HuH-7.5 (cell line): ENCODE measurements at regions not wholly inside any gene's neighbourhood (a gene's known extent, or its start where the extent isn't known, plus 50 kb on each side); places are given as distances from the start of the nearest gene placed in this dataset.

Experiments
- DNase-seq: peaks from one replicate; pipeline ENCODE4 v3.0.0; 2011; ENCODE audit warnings: low spot score

DNA sequence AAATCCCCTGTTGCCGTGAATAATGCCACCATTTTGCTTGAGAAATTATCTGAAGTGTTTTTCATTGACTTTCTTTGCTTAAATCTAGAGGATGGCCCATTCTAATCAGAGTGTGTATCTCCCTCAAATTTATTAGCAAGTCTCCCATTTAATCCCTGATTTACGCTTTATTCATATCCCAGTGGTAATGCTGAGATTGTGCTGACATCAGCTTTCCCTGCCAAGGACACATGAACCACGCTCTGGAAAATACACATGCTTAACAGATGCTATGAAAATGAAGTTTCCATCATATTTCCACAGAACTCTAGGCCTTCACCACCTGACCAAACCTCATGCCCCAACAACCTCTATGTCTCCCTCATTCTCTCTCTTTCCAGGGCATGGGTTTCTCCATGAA, 545.4 kb downstream of the TUSC7 start:
- DNase-seq, result no peak

DNA sequence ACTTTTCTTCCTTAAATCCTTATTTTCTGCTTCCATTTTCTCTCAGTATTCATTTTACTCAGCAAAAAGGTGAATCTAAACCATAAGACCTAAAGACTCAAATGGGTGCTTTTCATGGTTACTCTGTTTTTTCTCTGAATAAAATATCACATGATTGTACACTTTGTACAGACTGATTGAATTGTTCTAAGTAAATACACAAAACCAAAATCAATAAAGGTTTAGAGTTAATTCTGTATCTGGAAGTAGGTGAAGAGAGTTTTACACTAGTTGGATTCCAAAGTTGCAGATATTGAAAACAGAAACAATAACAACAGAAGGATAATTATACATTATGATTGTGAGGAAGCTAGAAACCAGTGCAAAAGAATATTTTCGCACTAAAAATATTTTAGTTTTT, 546.2 kb downstream of the TUSC7 start:
- DNase-seq, result no peak

DNA sequence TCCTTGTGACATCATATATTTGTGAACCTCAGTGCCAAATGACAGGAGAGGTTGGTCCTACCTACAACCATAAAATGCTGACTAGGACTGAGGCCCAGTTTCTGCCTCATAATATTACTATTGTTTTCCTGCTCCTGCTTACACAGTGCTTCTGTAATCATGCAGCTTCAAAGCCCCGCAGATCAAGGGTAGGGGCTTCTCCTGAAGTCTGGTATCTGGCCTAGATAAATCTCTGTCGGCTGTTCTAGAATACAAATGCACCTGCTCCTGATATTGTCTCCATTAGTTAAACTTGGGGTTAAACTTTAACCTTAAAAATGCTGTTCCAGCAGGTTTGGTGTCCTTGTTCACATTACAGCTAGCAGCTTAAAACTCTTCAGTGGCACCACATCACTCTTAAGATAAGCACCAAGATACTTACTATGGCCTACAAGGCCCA, 552.4 kb downstream of the TUSC7 start:
- DNase-seq, result no peak

DNA sequence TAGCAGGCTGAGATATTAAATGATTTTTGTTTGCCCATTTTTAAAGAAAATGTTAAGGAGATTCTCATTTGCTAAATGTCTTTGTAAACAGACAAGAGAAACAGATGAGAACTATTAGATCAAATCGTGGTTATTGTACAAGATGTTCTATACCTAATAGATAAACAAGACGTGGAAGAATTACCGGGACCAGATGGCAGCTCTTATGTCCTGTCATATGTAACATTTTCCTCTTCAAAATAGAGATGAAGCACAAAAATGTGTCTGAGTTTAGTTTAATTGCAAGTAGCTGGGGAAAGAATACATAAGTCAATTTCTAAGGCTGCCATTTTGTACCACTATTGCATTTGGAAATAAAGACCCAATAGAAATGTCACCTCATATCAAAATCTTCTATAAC, 553.7 kb downstream of the TUSC7 start:
- DNase-seq, result no peak

DNA sequence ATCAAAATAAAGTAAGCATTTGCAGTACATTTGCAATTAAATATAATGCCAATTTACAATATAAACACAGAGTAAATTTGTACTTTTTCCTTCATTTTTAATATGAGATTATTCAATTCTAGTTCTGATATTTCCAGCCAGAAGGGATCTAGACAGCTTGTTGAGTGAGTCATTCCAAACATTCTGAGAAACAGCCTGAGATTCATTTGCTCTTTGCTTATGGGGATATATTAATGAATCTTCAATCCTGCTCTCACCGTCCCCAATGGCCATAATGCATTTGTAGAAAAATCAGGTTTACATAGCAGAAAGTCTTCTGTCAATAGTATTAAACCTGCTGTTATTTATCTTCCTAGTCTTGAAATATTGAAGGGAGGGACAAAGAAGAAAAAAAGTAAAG, 554.2 kb downstream of the TUSC7 start:
- DNase-seq, result no peak

DNA sequence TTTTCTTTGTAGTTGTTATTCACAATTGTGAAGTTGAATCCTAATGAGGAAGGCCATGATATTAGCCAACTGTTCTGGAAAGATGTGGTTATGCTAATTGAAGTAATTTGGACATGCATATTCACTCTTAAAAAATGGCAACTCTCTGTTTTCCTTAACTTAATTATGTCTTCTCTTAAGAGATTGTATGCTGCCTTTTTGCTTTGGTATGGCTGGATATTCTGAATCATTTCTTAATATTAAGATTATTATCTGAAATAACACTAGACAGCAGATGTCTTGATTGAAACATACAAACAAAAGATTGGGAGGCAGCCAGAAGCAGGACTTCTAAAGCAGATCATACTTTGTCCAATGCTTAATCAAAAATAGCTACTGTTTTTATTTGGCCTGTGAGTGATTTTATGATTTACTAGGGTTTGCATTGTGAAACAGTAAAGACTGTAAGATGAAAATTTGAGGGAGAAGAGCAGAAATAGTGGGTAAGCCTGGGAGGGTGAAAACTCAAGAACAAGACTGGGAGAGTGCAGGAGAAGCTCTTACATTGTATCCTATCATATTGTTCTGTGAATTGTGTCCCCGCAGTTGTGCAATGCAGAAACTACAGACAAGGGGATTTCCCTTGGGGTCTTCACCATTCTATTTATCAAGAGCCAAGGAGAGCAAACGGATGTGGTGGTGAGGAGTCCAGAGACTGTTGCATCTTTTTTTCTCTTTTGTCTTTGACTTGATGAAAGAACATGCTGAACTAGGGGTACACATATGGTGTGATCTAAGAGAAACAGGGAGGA, 554.8 kb downstream of the TUSC7 start:
- DNase-seq, result no peak

DNA sequence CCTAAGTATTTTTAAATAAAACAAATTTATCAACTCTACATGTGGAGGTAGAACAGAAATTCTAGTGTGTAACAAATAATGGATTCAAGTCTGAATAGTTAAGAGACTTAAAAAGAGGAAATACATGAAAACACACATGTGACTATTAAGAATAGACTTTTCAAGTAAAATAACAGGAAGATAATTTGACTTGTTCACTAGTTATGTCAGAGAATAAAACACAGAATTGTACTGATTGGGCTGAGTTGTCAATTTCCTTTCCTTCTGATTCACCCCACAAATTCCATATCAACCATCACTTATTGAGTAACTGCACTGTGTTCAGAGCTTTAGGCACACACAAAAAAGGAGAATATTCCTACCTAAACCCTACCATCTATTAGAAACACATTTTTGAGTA, 557.2 kb downstream of the TUSC7 start:
- no peak for DNase-seq

DNA sequence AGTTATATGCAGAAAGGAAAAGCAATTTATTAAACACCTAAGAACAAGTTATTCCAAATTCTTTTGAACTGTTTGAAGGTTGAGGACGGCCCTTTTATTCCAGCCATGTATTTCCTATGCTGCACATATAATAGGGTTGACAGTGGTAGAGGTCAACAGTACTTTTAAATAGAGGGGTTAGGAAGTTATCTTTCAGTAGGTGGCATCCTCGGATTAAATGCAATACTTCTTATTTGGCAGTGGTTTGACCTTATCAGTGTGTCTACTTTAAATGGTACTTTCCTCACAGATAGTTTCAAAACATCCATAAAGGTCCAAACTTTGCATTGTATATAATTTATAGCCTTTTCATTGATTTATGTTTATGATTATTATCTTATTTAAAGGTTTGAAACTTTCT, 558.7 kb downstream of the TUSC7 start:
- DNase-seq, result no peak

DNA sequence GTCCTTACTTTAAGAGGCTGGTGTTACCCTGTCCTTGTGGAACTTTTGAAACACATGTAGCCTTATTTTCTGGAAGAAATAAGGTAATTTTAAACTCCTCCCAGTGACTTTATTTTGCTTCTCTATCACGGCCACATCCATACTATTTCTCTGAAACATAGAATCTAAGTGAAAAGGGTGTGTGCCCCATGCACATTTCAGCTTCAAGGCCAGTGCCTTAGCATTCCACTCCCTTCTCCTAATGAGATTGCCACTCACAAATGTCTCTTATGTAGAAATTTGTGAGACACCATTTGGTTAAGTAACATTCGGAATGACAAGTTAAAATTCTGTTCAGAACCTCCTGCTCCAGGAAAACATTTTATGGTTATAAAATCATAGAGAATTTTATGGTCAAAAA, 562.7 kb downstream of the TUSC7 start:
- DNase-seq, result no peak

DNA sequence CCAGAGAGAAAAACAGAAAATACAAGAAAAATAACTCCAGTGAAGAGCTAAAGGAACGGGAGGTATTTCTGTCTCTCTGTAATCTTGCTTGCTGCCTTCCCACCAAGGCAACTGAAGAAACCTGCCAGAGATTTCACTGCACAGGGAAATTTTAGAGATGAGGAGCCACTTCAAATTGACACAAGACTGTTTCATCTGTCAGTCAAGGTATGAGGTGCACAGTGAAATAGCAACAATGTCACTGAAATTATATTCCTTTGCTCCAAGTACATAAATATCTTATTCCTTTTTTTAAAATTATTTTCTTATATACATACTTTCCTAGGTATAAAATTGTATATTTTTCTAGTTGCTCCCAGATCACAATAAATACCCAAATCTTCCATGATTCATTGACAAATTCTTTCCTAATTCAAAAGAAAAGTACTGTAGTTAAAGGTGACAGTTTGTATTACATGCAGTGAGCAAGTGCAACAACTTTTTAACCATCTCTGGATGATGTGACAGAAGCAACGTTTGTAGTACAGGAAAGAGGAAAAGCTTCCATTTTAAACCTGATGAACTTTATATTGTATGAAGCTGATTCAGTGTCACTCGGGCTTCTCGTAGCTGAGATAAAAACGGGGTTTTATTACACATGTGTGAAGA, 563.4 kb downstream of the TUSC7 start:
- DNase-seq, result no peak

DNA sequence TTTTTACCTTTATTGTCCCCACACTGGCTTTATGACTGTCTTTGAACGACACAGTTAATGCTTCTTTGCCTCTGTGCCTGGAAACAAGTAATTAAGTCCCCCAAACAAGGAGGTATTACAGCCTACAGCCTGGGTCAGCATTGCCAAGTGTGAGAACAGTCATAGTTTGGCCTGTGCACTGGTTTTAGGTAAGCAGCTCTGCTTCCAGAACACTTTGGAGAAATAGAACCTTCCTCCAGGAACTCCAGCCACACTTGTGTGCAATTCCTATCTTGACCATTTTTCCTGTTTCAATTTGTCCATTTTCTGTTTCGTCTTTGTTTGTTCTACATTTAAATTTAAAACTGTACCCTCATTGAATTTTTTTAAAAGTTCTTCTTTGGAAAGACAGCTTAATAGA, 568.2 kb downstream of the TUSC7 start:
- no peak for DNase-seq

DNA sequence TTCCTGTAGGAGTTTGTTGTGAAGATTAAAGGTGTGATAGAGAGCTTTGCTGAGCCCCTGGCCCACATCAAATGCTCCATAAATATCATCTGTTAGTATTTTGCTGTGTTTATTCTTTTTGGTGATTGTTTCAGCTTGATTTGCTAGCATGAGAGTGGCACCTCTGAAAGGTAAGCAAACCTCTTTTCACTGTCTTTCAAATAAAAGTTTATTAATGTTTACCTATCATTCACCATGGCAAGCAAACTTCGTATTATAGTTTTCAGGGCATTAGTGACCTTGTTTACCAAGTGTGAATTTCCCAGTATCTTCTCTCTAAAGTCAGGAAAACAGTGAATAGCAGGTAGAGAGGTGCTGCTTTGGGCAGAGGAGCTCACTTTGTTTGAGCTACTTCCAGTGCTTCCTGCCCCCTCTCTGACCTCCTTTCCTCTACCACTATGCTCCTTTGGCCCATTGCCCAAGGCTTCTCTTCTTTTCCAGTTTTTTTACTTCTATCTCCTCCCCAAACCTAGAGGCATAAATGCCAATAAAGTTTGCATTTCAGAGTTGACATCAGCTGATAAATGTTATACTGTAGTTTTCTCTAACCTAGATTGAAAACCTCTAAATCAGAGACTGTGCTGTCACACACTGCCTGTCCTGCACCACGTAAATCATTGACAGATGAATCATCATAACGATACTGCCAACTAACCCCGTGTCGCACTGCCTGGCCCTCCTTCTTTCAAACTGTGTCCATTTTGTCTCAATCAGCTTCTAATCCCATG, 569.0 kb downstream of the TUSC7 start:
- no peak for DNase-seq

DNA sequence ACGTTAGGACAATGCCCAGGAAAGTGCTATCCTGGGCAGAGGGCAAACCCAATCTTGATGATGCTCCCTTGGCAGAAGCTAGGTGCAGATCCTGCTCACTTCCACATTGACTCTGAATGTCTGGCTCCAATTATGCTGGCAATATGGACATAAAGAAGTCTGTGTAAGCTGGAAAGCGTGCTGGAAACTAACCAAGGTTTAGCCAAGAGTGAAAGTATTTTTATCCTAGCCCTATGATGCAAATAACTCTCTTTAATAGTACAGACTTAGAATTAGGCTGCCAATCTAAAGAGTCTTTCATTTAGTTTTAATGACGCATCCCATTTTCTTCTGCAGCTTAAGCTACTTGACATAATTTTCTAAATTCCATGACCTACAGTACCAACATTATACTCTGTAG, 571.8 kb downstream of the TUSC7 start:
- no peak for DNase-seq

DNA sequence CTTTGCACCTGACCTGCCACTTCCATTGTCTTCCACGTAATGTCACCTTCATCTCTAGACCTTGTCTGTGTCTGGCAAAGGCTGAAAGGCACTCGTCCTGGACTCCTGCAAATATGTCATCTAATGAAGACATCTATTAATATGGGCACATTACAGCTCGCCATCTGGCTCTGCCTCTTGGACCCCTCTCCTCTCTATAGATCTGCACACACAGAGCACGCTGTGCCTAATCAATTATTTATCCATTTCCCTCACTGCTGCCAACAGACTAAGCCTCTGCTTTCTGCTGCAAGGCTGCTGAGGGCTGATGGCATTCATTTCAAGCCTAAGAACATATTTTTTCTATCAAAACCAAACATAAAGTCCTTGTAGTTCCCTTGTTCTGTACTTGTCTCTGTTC, 573.0 kb downstream of the TUSC7 start:
- DNase-seq, result no peak

DNA sequence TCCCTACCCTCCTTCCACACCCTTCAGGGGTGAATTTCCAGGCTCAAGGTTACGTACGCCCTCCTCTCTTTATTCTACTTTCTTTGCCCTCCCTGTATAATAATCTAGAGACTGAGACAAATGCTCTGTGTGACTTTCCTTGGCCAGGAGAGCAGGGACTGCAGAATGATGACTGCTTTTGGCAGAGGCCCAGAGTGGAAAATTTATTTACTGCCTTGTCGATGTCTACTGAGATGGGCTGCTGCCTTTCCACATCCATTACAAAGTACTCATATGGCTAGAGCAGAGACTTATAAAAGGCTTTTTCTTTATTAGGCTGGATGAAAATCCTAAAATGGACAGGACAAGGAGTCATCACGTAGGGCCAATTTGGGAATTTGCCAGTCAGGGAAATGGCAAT, 576.2 kb downstream of the TUSC7 start:
- DNase-seq, result no peak

DNA sequence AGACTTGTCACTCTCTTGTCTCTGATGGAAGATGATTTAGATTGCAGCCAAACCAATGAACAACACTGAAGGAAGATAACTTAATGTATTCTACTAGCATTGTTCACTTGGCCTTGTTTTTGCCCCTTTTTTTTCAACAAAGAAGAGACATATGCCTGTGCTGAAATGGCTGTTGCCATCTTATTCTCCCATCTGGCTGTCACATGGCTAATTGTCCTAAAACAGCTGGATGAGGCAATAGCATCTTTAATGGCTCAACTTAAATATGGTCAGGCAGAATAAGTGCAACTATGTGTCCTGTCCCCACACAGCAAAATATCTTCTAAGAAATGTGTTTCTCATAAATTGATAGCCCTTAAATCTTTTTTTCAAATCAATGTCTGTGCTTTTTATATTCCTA, 576.9 kb downstream of the TUSC7 start:
- DNase-seq, result no peak

DNA sequence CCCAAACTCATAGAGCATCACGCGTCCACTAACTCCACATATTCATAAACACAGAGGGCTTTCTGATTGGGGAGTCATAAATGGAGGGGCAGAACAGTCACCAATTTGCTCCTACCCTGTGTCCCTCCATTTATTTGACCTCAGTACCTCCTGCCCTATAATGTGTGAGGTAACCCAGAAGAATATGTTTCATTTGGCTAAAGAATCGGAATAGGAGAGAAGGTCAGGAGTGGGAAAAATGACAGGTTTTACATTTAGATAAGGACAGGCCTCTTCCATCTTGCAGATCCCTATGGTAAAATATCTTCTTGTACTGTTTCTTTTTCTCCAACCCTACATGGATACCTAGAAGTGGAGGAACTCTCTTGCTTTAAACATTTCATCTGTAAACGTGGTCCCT, 578.0 kb downstream of the TUSC7 start:
- DNase-seq, result no peak

DNA sequence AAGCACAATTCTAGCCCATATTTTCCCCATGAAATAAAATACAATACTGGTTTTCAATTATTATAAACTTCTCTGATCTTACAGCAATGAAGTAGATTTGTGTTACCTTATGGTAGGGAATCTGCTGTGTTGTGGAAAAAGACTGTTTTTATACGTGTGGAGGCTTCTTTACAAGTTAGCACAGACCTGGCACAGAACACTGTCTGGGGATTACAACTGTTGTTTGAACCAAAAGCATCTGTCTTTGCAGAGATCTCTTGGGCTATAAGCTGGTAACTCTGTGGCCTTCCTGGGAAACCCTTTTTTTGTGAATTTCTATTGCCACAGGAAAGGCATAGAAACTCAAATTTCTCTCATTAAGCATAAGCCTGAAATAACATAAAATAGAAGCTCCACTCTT, 581.9 kb downstream of the TUSC7 start:
- no peak for DNase-seq

DNA sequence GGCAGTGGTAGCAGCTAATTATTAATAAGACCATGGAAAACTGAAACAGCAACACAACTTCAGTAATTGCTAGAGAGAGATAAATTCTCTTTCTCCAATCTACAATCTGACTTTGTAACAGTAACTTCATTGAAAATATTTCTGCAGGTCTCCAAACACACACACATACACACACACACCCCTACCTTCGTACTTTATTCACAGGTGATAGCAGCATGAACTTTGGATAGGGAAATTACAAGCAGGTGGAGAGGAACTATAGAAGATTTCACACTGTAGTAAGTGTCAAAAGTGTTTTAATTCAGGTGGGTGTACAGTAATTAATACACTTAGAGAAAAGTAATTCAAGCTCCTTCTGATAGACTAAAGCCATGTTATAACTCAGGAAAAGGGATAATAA, 587.5 kb downstream of the TUSC7 start:
- no peak for DNase-seq

DNA sequence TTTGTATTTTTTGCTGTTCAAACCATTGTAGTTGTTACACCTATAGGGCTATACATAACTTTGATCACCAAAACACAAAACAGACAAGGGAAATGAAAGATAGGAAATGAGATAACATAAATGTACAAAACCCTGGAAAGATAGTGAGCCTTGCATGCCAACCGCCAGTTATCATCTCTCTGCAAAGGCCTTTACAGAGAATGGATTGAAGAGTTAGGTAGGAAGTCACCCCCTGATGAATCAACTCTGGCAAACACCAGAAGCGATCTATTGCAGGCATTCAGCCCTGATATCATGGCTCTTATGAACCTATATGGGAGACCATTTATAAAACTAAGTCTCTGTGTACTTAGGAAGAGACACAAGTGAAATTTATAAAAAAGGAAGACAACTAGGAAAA, 588.0 kb downstream of the TUSC7 start:
- no peak for DNase-seq

DNA sequence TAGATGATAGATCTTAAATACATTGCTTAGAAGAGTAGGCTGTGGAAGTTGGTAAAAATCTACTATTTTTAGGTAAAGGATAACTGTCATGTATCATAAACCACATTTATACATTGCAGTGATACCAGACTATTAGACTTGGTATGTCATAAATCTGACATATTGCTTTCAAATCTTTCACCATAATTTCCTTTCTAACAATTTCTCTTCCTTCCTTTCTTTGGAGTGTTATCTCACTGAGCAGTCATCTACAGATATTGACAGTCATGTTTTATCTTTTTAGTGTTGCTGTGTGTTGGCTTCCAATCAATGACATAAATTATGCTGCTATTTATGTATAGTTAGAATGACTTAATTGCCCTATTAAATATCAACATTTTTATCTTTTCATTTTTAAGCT, 588.7 kb downstream of the TUSC7 start:
- DNase-seq, result no peak

DNA sequence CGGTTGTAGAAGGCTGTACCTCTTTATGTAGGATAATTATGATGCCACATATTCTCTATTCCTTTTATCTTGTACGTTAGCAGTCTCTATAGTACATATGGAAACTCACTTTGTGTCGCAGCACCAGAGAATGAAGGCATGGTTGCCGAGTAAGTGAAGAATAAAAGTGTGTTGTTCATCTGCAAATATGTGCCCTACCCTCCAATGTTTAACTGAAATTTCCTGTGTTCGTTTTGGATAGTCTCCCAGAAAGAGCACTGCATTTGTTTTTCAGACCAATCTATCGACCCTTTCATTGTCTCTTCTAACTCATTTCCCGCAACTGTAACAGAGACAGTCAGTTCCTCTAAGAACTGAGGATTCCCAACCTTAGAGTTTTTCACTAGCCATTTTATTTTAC, 592.8 kb downstream of the TUSC7 start:
- DNase-seq, result no peak

DNA sequence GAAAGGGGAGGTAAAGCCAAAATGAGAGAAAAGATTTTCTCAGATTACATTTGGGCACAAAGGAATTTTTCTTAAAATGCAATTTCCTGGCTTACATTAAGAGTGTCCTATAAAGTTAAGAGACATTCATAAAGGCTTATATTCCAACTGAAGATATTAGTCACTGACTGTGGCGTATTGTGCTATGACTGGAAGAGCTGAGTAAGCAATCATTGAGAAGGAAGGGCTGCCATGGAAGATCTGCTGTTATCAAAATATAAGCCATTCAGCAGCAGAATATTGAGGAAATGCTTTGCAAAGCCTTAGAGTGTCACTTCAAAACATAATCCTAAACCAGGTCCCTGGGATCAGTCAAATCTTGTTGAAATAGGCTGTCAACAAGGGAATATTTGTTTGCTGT, 593.9 kb downstream of the TUSC7 start:
- DNase-seq, result no peak
